22Rv1 (cell line): ENCODE measurements at regions not wholly inside any gene's neighbourhood (a gene's known extent, or its start where the extent isn't known, plus 50 kb on each side); places are given as distances from the start of the nearest gene placed in this dataset.

Experiments
- CTCF ChIP-seq: fragments of 450-650 bp; IDR thresholded peaks from 2 replicates; pipeline ENCODE4 v1.5.1; 2017; ENCODE audit warnings: mild to moderate bottlenecking
- ZFX ChIP-seq: fragments of 450-650 bp; IDR thresholded peaks from 2 replicates; pipeline ENCODE4 v1.6.1; 2017; ENCODE audit warnings: antibody characterized with exemption, borderline replicate concordance

GRCh38 chr3:34955680-34956079 is 683.6 kb upstream of the ARPP21 start:
- TF ChIP-seq CTCF (no peak), ZFX (no peak)
